Anterior cingulate cortex (tissue), 58 donors: ENCODE measurements at regions not wholly inside any gene's neighbourhood (a gene's known extent, or its start where the extent isn't known, plus 50 kb on each side); places are given as distances from the start of the nearest gene placed in this dataset.
"Not testable (repeated sequence)": the region's sequence is repeated elsewhere in the genome, so short reads cannot be mapped to it uniquely, and the experiment has no call there.

Experiments used
- DNase-seq, 58 donors: peaks; one replicate each; lab custom pipeline; 2025; lab: John Stamatoyannopoulos, UW

DNA sequence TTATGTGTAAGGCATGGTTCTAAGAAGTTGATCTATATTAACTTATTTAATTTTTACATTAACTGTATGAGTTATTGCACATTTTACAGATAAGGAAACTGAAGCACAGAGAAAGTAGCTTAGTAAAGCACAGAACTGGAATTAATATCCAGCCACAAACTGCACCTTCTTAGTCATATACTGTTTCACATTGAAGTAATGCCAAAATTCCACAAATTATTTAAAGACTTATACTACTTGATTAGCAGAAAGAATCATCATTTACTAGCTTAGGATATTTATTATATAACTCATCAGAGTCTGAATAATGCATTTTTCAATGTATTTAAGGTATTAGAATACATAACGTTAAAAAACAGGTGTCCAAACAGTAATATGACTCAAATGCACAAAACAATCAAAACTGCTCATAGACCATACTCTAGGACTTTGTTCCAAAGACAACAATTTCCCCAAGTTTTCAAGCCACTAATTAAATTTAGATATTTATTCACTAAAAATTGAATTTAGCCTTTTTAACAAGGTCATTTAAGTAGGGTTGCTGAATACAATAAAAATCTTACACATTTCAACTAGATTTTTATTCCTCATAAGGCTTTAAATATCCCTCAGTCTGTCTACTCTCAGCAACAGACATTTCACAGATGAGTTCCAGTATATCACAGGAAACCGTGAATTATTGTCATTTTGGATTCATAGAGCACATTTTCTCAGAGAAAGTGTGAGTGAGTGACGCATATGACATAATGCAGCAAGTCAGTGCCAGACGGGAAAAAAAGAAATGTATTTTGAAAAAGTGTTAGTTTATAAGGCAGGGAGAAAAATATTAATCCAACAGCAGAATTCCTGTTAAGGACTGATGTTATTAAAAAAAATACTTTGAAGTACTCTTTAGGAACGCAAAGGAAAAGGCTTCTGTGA, 782.5 kb downstream of the TMTC2 start:
- peak in 1 of 58 donors; percentile 0 for DNase-seq

- no peak for DNase-seq
Observed at GRCh38 chr12:83465632-83466031, 778.9 kb downstream of the TMTC2 start.

GRCh38 chr12:83462419-83462818, 775.7 kb downstream of the TMTC2 start:
- DNase-seq: no peak

DNA sequence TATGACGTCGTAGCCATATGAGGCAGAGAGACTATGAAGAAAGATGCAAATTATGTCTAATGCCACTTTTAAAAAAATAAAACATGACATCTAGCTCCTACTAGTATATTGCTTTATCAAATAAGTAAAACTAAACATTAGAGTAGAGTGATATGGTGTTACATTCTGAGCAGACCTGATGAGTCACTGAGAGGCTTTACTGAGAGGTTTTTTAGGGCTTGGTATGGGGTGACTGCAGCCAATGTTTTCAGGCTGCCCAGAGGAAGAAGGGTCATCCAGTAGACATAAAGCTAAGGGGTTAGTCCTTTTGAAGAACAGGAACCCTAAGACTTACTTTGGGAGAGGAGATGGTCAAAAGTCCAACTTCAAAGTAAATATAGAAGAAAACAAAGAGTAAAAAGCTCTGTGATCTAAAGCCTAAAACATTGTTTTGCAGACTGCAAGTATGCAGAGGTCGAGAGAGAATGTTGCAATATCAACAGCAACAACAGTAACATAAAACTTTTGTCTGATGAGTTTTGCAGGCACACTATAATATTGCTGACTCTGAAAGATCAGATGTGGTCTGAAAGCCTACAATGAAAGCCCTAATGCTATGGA, 774.7 kb downstream of the TMTC2 start:
- no peak for DNase-seq

DNA sequence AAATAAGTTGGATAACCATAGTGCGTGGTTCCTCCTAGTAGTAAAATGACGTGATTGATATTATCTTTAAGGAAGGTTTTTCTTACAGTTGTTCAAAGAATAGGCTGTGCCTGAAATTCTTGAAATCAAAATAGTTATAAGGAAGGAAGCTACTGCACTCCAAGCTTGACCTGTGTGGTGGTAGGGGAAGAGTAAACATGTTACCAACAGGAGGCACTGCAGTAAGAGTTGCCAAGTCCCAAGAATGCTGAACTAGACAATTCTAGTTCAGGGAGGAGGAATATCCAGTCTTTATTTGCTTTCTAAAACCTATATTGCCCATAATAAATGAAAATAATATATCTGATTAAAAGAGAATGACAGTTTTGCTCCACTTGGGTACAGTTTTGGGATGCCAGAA, 764.5 kb downstream of the TMTC2 start:
- no peak for DNase-seq

- DNase-seq: no peak
Observed at GRCh38 chr12:83434600-83434999, 747.9 kb downstream of the TMTC2 start.

GRCh38 chr12:83432176-83432719, 745.5 kb downstream of the TMTC2 start:
- no peak for DNase-seq

DNA sequence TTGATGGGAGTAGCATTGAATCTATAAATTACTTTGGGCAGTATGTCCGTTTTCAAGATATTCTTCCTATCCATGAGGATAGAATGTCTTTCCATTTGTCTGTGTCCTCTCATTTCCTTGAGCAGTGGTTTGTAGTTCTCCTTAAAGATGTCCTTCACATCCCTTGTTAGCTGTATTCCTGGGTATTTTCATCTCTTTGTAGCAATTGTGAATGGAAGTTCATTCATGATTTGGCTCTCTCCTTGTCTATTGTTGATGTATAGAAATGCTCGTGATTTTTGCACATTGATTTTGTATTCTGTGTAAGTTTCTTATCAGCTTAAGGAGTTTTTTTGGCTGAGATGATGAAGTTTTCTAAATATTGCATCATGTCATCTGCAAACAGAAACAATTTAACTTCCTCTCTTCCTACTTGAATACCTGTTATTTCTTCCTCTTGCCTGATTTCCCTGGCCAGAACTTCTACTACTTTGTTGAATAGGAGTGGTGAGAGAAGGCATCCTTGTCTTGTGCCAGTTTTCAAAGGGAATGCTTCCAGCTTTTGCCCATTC, 741.0 kb downstream of the TMTC2 start:
- not testable (repeated sequence) for DNase-seq

DNA sequence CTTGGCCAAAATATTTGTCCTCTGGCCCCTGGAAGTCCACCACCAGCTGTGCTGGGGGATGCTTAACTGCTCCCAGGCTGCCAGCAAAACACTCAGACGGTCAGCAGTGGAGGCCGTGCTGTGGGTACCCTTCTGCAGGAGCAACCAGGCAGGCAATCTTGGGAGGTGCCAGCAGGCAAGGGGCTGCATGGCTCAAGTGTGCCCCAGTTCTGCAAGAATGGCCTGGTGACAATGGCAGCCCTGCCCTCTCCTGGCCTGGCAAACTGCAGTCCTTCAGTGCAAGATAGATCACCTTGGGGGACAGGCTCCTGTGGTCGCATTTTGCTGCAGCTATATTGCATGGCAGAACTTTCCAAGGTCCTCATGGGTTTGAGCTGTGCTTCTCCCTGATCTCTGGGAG, 728.3 kb downstream of the TMTC2 start:
- DNase-seq: no peak

GRCh38 chr12:83408851-83409250, 722.1 kb downstream of the TMTC2 start:
- DNase-seq: no peak

DNA sequence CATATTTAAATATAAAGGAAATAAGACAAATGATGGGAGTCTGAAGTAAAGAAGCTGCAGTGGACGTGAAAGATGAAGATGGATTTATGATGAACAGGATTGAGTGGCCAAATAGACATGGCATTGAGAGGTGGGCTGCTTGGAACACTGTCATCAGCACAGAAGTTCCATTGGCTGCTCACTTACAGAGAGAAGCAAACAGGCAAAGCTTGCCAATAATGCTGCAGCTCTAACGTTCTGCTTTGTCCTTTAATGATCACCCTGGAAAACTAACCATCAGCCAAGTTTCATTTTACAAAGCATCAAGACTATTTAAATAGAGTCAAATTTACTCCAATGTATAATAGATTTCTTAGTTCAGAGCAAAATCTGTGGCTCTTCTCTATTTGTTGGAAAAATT, 721.4 kb downstream of the TMTC2 start:
- DNase-seq: no peak

- DNase-seq: no peak
Observed at GRCh38 chr12:83404521-83404920, 717.8 kb downstream of the TMTC2 start.

DNA sequence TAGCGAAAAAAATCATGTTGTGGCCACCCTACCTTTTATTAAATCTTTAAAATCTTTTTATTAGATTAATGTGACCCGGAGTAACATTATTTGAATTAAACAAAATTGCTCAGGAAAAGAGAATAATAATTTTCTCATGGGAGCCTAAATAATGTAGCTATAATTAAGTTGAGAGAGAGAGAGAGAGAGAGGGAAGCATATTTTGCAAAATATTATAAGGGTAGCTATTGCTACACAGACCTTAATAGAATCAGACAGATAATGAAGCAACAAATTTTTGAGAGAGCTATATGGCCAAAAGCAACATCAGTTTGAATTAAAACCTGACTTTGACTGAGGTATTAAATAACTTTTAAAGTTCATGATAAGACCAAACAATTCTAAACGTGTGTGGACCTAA, 703.5 kb downstream of the TMTC2 start:
- DNase-seq: no peak

DNA sequence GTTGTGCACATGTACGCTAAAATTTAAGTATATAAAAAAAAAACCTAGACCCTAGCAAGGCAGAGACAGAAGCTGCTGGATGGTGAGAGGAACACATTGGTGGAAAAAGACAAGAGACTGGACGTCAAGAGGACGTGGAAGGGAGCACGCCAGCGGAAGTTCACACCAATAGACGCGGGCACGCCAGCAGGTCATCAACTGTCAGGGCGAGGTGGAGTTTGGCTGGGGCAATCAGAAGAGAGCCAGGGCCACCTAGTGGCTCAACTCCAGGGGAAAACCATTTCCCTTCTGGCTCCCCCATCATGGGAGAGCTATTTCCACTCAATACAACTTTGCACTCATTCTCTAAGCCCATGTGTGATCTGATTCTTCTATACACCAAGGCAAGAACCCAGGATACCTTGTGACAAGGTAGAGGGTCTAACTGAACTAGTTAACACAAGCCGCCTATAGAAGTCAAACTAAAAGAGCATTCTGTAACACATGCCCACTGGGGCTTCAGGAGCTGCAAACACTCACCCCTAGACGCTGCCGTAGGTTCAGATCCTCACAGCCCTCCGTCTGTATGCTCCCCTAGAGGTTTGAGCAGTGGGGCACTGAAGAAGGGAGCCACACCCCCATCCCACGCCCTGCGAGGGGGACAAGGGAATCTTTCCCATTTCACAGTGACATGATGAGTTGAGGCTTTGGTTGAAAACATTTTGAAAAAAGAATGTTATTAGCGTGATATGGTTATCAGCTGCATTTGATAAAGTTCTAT, 702.7 kb downstream of the TMTC2 start:
- DNase-seq: peak in 14 of 58 donors; percentile 1 to 14 (median 4)

DNA sequence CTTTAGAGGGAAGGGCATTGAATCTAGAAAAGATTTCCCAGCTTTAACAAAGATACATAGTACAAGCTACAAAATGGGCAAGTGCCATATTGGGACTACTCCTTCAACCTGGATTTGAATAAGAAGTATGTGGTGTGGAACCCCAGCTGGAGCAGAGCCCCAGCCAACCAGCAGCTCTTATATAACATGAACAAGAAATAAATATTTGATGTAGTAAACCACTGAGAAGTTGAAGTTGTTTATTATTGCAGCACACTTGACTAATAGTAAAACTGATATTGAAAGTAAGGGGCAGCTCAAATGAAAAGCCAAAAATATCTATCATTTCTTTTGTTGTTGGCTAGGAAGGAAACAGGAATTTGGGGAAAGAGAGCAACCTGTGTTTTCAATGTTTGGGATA, 701.8 kb downstream of the TMTC2 start:
- no peak for DNase-seq

DNA sequence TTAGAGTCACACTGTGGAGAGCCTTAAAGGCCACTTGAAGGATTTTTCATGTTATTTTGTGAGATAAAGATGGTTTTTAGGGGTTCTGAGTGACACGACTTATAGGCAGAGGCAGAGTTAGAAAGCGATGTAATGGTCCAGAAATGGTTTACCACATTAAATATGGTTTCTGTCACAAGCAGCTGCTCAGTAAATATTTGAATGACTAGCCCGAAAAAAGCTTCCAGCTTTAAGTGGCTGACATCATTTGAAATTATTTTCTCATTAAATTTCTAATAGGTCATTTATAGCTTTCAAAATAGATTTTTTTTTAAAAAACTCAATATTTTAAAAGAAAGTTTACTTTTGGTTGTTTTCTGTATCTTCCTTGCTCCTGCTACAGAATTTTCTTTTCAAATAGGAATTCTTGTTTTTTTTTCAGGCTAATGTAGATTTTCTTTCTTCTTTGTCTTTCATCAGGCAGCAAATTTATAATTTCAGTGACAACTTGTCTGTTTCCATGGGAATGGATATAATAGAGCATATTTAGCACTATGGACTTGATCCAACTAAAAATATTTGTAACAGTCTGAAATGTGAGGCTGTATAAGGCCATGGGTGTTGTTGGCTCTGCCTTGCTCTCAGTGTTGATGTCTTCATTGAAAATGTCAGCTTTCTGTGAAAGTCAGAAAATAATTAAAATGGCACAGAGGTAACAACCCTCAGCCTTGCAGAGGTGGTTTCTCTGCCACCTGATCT, 700.0 kb downstream of the TMTC2 start:
- no peak for DNase-seq

DNA sequence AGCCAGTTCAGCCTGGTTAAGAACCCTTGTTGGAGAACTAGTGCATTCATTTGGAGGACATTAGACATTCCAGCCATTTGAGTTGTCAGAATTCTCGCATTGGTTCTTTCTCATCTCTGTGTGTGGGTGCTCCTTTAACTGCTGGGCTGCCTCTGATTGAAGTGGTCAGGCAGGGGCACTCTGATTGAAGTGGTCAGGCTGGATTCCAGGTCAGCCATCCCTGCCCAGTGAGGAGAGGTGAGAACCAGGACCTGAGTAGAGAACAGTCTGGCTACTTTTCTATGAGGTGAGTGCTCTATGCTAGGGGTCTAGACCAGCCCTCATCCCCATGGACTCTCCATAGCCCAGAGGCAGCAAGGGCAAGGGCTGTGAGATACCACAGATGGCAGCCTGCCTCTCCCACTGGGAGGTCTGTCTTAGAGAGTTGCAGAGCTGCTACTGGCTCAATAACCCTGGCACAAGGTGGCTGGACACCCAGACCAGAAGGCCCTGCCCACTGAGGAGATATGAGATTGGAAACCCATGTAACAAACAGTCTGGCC, 691.6 kb downstream of the TMTC2 start:
- DNase-seq: no peak

GRCh38 chr12:83365317-83365716, 678.6 kb downstream of the TMTC2 start:
- no peak for DNase-seq

- DNase-seq: no peak
Observed at GRCh38 chr12:83361475-83361874, 674.8 kb downstream of the TMTC2 start.

DNA sequence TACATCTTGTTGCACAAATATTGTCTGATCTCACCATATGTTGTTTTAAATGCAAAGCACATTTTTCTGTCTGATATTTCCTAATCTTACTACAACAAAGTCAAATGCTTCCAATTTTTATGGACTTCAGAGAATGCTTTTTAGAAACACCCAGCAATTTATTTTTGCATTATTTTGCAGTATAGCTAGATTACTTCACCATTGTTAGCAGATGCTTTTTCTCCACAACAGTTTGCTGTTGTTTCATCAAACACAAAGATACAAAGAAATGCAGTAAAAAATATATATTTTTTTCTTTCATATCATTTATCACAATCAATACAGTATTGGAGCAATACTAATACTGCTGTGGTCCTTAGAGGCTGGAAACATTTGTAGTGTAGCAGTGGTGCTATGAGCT, 674.4 kb downstream of the TMTC2 start:
- no peak for DNase-seq
